NB4 (cell line): ENCODE measurements at regions not wholly inside any gene's neighbourhood (a gene's known extent, or its start where the extent isn't known, plus 50 kb on each side); places are given as distances from the start of the nearest gene placed in this dataset.

Experiments
- CTCF ChIP-seq: IDR thresholded peaks from one replicate; pipeline ENCODE4 v1.5.1; 2012; ENCODE audit warnings: low read depth, low read length
- POLR2A ChIP-seq: IDR thresholded peaks from 2 replicates; pipeline ENCODE4 v1.6.1; 2011; ENCODE audit warnings: mild to moderate bottlenecking; ENCODE audit not compliant: insufficient read length; ENCODE audit errors: extremely low read depth

GRCh38 chr16:8496364-8496763, 93.9 kb downstream of the TMEM114 start:
- TF ChIP-seq CTCF: no peak
- no peak for TF ChIP-seq POLR2A
